A673 (cell line): ENCODE measurements at regions not wholly inside any gene's neighbourhood (a gene's known extent, or its start where the extent isn't known, plus 50 kb on each side); places are given as distances from the start of the nearest gene placed in this dataset.

Experiments
- CTCF ChIP-seq: fragments of 300-800, 200-600 bp; sonication (generic); conservative IDR thresholded peaks from 2 replicates; pipeline ENCODE4 v1.5.1; 2017; ENCODE audit warnings: low read depth, mild to moderate bottlenecking, antibody characterized with exemption, low read length, moderate library complexity, mixed read lengths
- EZH2 ChIP-seq: fragments of 200-600 bp; sonication (generic); IDR thresholded peaks from 2 replicates; pipeline ENCODE4 v1.6.1; 2017; ENCODE audit warnings: borderline replicate concordance, low read depth, mild to moderate bottlenecking, mixed read lengths, antibody characterized with exemption, low read length; ENCODE audit not compliant: poor library complexity, severe bottlenecking

GRCh38 chr6:17202526-17202925 is 78.6 kb upstream of the RBM24 start:
- TF ChIP-seq CTCF: no peak
- no peak for TF ChIP-seq EZH2
